Spinal cord (tissue), 9 donors: ENCODE measurements at regions not wholly inside any gene's neighbourhood (a gene's known extent, or its start where the extent isn't known, plus 50 kb on each side); places are given as distances from the start of the nearest gene placed in this dataset.

Experiments
- DNase-seq, 6 donors: peaks; one replicate each; pipeline versions ENCODE4 v3.0.0 to v3.0.0-alpha.2; 2013 to 2015; ENCODE audit warnings: low spot score in 6 of 6, low read depth in 4 of 6
- H3K27ac ChIP-seq: one replicate; pipeline ENCODE4 v1.5.1; 2013; ENCODE audit warnings: low read depth, low read length, control low read depth
- H3K27me3 ChIP-seq: one replicate; pipeline ENCODE4 v1.6.1; 2013; ENCODE audit warnings: low read length; ENCODE audit not compliant: control insufficient read depth, insufficient read depth
- H3K36me3 ChIP-seq: one replicate; pipeline ENCODE4 v1.6.1; 2013; ENCODE audit warnings: low read length; ENCODE audit not compliant: control insufficient read depth, insufficient read depth
- H3K4me1 ChIP-seq: one replicate; pipeline ENCODE4 v1.6.1; 2013; ENCODE audit warnings: low read length; ENCODE audit not compliant: control insufficient read depth, insufficient read depth
- H3K4me3 ChIP-seq: one replicate; pipeline ENCODE4 v1.5.1; 2013; ENCODE audit warnings: low read depth, low read length, control low read depth
- H3K9me3 ChIP-seq: one replicate; pipeline ENCODE4 v1.6.1; 2013; ENCODE audit warnings: low read length; ENCODE audit not compliant: control insufficient read depth, insufficient read depth
- WGBS: methylation state at CpG from one replicate; pipeline ENCODE4 v1.1.5; 2013; ENCODE audit warnings: missing lambda C conversion rate; ENCODE audit not compliant: insufficient coverage; 5-methylcytosine and 5-hydroxymethylcytosine counted together
- donor health status: healthy.

DNA sequence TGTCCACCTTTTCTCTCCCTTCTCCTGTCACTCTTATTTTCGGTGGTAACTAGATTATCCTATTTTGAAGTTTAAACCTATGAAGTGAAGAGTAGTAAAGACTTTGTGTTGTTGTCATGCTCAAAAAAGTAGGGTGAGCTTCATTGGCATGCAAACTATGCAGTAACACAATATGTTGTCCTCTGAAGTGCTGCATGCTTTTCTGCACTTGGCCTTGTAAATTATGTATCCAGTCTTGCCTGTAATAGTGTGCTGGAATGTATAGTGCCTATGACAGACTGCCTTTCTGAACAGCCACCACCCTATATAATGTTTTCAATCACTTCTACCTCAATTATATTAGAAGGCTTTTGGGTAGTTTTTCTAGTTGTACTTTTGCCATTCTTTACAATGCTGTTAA is 1198.2 kb upstream of the PCDH20 start:
- WGBS = no CpG with 5 or more reads among the region's 1 CpG
- no peaks in the 10 kb centered on the region for H3K9me3 ChIP-seq
- no peaks in the 10 kb centered on the region for H3K27me3 ChIP-seq
- no peaks in the 10 kb centered on the region for H3K4me1 ChIP-seq
- H3K27ac ChIP-seq = no peak overlapping the region
- DNase-seq = no peak
- H3K4me3 ChIP-seq = no peak overlapping the region
- H3K36me3 ChIP-seq = no peaks in the 10 kb centered on the region

DNA sequence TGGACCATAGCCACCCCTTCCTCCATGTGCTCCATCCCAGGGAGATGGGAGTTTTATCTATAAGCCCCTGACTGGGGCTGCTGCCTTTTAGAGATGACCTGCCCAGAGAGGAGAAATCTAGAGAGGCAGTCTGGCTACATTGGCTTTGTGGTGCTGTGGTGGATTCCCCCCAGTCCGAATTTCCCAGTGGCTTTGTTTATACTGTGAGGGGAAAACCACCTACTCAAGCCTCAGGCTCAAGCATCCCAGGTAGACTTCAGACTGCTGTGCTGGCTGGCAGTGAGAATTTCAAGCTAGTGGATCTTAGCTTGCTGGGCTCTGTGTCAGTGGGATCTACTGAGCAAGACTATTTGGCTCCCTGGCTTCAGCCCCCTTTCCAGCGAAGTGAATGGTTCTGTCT is 1195.7 kb upstream of the PCDH20 start:
- Histone ChIP-seq H3K4me1 (no peaks in the 10 kb centered on the region), H3K9me3 (no peaks in the 10 kb centered on the region), H3K36me3 (no peaks in the 10 kb centered on the region), H3K27ac (no peak overlapping the region), H3K27me3 (no peaks in the 10 kb centered on the region), H3K4me3 (no peak overlapping the region)
- 100% methylated on average over 2 of the region's 2 CpGs for WGBS
- no peak for DNase-seq

DNA sequence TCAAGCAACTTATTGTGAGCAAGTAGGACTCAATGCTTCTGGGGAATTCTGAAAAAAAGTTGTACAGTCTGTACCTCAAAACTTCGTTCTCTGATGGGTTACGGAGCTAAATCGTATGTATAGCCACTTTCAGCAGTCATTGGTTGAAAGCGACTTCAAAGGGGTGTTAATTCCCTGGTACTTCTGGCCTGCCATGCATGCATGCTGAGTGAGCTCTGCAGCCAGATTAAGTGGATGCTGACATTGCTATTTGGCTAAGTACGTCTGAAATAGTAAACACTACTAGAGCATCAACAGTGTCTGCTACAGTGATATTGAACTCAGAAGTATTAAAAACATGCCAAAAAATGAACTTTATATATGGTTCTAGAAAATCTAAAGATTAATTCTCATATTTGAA is 1183.1 kb upstream of the PCDH20 start:
- 67% methylated on average over 4 of the region's 5 CpGs for WGBS
- H3K27ac ChIP-seq = no peak overlapping the region

DNA sequence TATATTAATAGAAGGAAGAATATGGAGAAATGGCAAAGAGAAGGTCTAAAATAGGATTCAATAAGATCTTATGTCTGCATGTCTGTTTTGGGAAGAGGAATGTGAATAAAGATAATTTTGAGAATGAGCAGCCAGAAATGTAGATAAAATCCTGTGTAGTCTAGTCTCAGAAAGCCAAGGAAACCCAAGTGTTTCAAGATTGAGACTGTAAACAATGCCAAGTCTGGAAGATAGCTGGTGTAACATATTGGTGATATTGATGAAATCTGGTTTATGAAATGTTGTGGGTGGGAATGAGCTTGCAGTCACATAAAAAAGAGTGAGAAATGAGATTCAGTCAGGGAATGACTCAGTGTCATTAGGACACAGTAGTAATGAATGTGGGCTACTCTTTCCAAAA is 1180.3 kb upstream of the PCDH20 start:
- no peaks in the 10 kb centered on the region for H3K9me3 ChIP-seq
- no peak overlapping the region for H3K27ac ChIP-seq
- no peaks in the 10 kb centered on the region for H3K4me1 ChIP-seq
- no peaks in the 10 kb centered on the region for H3K36me3 ChIP-seq
- no peak overlapping the region for H3K4me3 ChIP-seq
- H3K27me3 ChIP-seq = no peaks in the 10 kb centered on the region
- peak in 1 of 6 donors; percentile 66 for DNase-seq

More for the DNA sequence above, 1183.1 kb upstream of the PCDH20 start:
- Histone ChIP-seq H3K4me1 (no peaks in the 10 kb centered on the region), H3K27me3 (no peaks in the 10 kb centered on the region), H3K9me3 (no peaks in the 10 kb centered on the region), H3K36me3 (no peaks in the 10 kb centered on the region), H3K4me3 (no peak overlapping the region)
- no peak for DNase-seq

DNA sequence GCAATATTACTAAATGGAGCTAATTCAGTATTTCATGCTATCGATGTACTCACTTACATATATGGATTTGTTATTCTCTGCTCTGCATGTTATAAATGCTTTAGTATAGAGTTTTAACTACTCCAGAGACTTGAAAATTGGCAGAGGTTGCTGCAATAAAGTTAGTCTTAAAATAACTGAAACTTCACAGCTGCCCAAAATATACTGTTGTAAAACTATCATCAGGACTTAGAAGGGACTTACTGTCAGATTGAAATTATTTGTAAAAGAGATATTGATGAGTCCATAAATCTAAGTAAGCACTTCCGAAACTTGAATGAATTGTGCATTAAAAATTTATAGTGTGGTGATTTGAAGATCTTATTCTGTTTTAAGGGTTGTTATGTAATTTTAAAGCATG is 1178.2 kb upstream of the PCDH20 start:
- H3K36me3 ChIP-seq = no peaks in the 10 kb centered on the region
- H3K4me3 ChIP-seq = no peak overlapping the region
- no peaks in the 10 kb centered on the region for H3K4me1 ChIP-seq
- H3K27me3 ChIP-seq = no peaks in the 10 kb centered on the region
- WGBS = no CpG with 5 or more reads among the region's 2 CpGs
- no peak overlapping the region for H3K27ac ChIP-seq
- H3K9me3 ChIP-seq = no peaks in the 10 kb centered on the region
- DNase-seq = no peak

DNA sequence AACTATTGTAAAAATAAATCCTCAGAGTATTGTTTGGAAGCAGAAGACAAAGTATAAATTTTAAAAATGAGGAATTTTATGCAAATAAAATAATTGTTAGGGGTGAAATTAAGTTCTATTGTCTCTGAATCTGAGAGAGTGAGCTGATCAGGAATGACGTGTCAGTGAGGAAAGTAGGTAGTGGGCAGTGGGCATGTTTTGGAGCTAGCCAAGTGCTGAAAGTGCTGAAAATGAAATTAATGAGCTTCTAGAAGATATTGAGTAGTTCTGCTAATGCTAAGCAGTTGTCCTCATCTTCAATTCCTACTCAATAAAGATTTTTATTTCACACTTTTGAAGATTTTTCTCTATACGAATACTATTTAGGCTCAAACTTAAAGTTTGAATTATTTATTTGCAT is 1167.8 kb upstream of the PCDH20 start:
- H3K9me3 ChIP-seq = no peaks in the 10 kb centered on the region
- no peaks in the 10 kb centered on the region for H3K36me3 ChIP-seq
- H3K4me1 ChIP-seq = no peaks in the 10 kb centered on the region
- no peak overlapping the region for H3K27ac ChIP-seq
- no peaks in the 10 kb centered on the region for H3K27me3 ChIP-seq
- DNase-seq = no peak
- no peak overlapping the region for H3K4me3 ChIP-seq
- WGBS = 62% methylated on average over 1 of the region's 2 CpGs

DNA sequence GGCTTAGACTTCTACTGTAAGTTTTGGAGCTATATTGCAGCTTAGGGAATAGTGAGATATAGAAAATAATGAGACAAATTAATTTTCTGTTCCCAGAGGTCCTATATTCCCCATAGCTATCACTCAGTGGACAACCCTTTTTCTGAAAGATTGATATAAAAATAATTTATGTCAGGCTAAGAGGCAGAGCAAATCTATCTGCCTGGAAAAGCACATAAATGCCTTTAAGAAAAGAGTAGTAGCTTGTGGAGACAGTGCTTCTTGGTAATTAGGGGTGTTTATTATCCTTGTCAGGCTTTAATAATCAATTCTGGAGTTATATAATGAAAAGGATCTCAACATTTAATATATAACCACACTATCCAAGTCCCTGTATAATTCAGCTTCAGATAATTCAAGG is 1162.8 kb upstream of the PCDH20 start:
- Histone ChIP-seq H3K27ac (no peak overlapping the region), H3K36me3 (no peaks in the 10 kb centered on the region)
- peak in 1 of 6 donors; percentile 37 for DNase-seq

DNA sequence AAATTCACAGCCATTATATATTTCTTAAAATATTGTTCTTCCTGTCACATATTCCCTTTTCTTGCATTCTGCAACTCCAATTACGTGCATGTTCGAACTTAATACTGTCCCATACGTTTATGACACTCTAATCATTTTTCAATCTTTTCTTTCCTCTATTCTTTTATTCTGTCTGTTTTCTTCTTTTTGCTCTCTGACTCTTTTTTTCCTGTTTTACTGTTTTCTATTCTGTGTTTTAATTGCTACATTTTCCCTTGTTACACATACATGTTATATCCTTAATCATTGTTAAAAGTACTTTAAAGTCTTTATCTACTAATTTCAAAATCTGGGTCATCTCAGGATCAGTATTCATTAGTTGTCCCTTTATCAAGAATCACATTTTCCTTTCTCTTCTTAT is 1149.1 kb upstream of the PCDH20 start:
- no peaks in the 10 kb centered on the region for H3K4me1 ChIP-seq
- H3K36me3 ChIP-seq = no peaks in the 10 kb centered on the region
- no peak for DNase-seq
- WGBS = 94% methylated on average over 3 of the region's 3 CpGs
- H3K27ac ChIP-seq = no peak overlapping the region
- H3K27me3 ChIP-seq = no peaks in the 10 kb centered on the region
- H3K9me3 ChIP-seq = no peaks in the 10 kb centered on the region
- H3K4me3 ChIP-seq = no peak overlapping the region

More for the DNA sequence above, 1162.8 kb upstream of the PCDH20 start:
- Histone ChIP-seq H3K4me1 (no peaks in the 10 kb centered on the region), H3K4me3 (no peak overlapping the region), H3K9me3 (no peaks in the 10 kb centered on the region), H3K27me3 (no peaks in the 10 kb centered on the region)

DNA sequence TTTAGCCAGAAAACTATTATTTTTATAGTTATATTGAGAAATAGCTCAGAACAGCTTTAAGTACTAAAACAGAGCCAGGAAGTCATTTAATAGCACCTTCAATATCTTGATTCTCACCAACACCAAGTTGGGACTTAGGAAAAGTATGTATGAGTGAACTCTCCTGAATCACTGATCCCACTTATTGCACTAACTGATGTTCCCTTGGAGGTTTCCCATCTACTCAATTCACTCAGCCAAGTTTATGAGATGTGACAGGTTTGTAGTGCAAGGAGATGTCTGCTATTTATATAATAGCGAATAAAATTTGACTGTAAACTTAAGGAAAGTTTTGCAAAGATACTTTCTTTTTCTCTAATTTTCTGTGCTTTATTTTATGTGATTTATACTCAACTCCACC is 1147.6 kb upstream of the PCDH20 start:
- no peak overlapping the region for H3K27ac ChIP-seq
- H3K4me3 ChIP-seq = no peak overlapping the region
- no peak for DNase-seq
- no peaks in the 10 kb centered on the region for H3K4me1 ChIP-seq
- no peaks in the 10 kb centered on the region for H3K9me3 ChIP-seq
- H3K27me3 ChIP-seq = no peaks in the 10 kb centered on the region
- no CpG with 5 or more reads among the region's 1 CpG for WGBS
- H3K36me3 ChIP-seq = no peaks in the 10 kb centered on the region

DNA sequence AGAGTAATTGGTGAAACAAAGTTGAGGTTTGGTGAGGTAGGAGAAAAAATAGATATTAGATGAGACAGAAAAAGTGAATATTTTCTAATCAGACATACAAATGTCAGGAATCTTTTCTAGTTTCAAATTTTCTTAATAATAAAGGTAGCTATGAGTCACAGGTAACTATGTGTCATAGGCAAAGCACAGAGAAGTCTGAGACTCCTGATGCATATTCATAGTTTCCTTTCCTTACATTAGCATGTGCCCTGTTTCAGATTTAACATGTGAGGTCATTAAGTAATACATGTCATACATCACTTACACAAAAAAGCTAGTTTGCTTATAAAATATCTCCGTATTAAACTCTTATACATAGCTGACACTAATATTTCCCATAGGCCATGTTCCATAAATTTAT is 1141.3 kb upstream of the PCDH20 start:
- no peak overlapping the region for H3K27ac ChIP-seq
- no CpG with 5 or more reads among the region's 1 CpG for WGBS
- H3K4me1 ChIP-seq = no peaks in the 10 kb centered on the region
- H3K9me3 ChIP-seq = peaks cover 2% of the 10 kb centered on the region
- no peak for DNase-seq
- H3K27me3 ChIP-seq = no peaks in the 10 kb centered on the region
- no peaks in the 10 kb centered on the region for H3K36me3 ChIP-seq
- no peak overlapping the region for H3K4me3 ChIP-seq
